Right lobe of liver (tissue), 4 donors: ENCODE measurements at regions not wholly inside any gene's neighbourhood (a gene's known extent, or its start where the extent isn't known, plus 50 kb on each side); places are given as distances from the start of the nearest gene placed in this dataset.

ENCODE experiments used
- CTCF ChIP-seq, 4 donors: fragments of 200-600 bp in 3 of 4; fragments of 450-650 bp in 1 of 4; IDR thresholded peaks; one replicate each; pipeline versions ENCODE4 v1.5.1 to v1.8.0; 2016 to 2022; ENCODE audit warnings: antibody characterized with exemption in 4 of 4, mild to moderate bottlenecking in 2 of 4
- POLR2A ChIP-seq: fragments of 450-650 bp; IDR thresholded peaks from one replicate; pipeline ENCODE4 v1.6.1; 2017; ENCODE audit warnings: antibody characterized with exemption, mild to moderate bottlenecking
- donor health status: DM: no; HTN: no; CAD: no.
- donor health status: DM: no; HTN: no; CAD: no.
- donor health status: DM: no; HTN: yes; CAD: no.

- TF ChIP-seq CTCF (IDR thresholded peaks at IDR 0.05) (no peak), POLR2A (no peak)
These were observed 361.2 kb upstream of the HNRNPA3 start for GRCh38 chr2:176851200-176851888.
